IMR-90 (cell line): ENCODE measurements at regions not wholly inside any gene's neighbourhood (a gene's known extent, or its start where the extent isn't known, plus 50 kb on each side); places are given as distances from the start of the nearest gene placed in this dataset.

ENCODE experiments used
- ATAC-seq: fragments of 200-7000 bp; cut with Tn5 transposase; 2 replicates; pipeline ENCODE4 v1.9.1; 2020; ENCODE audit warnings: low read depth, mild to moderate bottlenecking, moderate library complexity
- BruUV-seq: library from RNA; stranded (reverse); fragments of 400-500 nt; replicated peaks from 2 replicates; lab custom pipeline; 2021; lab: Mats Ljungman, UMichigan
- CTCF ChIA-PET: fragments of 300-600 bp; formaldehyde crosslinking; extraction: SDS; loops from one replicate; lab custom pipeline; 2021; ENCODE audit warnings: antibody characterized with exemption; lab: Yijun Ruan, JAX
- POLR2A ChIA-PET: fragments of 300-600 bp; sonication (Branson Sonifier 250); formaldehyde crosslinking; loops from one replicate; lab custom pipeline; 2022; ENCODE audit warnings: antibody characterized with exemption; ENCODE audit not compliant: unreplicated experiment; lab: Charles Lee
- DNase-seq: peaks from one replicate; pipeline ENCODE4 v3.0.0; 2013
- H2AFZ ChIP-seq: replicated peaks from 2 replicates; pipeline ENCODE3; 2013; ENCODE audit warnings: low read length, mild to moderate bottlenecking; ENCODE audit not compliant: poor library complexity
- H2AK5ac ChIP-seq: 2 replicates; pipeline ENCODE4 v1.6.1; 2013; ENCODE audit warnings: low read depth, low read length, inconsistent platforms
- H2AK9ac ChIP-seq: replicated peaks from 2 replicates; pipeline ENCODE3; 2013; ENCODE audit warnings: mild to moderate bottlenecking, low read depth, low read length, moderate library complexity; ENCODE audit not compliant: poor library complexity
- H2BK120ac ChIP-seq: 2 replicates; pipeline ENCODE4 v1.6.1; 2013; ENCODE audit warnings: low read depth, low read length, inconsistent platforms
- H2BK15ac ChIP-seq: 3 replicates; pipeline ENCODE4 v1.6.1; 2013; ENCODE audit warnings: low read depth, low read length, inconsistent platforms
- H2BK20ac ChIP-seq: 2 replicates; pipeline ENCODE4 v1.6.1; 2013; ENCODE audit warnings: low read depth, mild to moderate bottlenecking, inconsistent platforms, low read length, moderate library complexity
- H2BK5ac ChIP-seq: 2 replicates; pipeline ENCODE4 v1.6.1; 2013; ENCODE audit warnings: mild to moderate bottlenecking, low read depth, low read length, inconsistent platforms; ENCODE audit not compliant: poor library complexity, severe bottlenecking
- H3K14ac ChIP-seq: replicated peaks from 2 replicates; pipeline ENCODE4 v1.6.1; 2013; ENCODE audit warnings: low read depth, low read length, inconsistent platforms
- H3K18ac ChIP-seq: 2 replicates; pipeline ENCODE4 v1.6.1; 2013; ENCODE audit warnings: low read depth, low read length, control low read depth
- H3K23ac ChIP-seq: 2 replicates; pipeline ENCODE4 v1.6.1; 2013; ENCODE audit warnings: low read depth, low read length, inconsistent platforms
- H3K27ac ChIP-seq: 2 replicates; pipeline ENCODE4 v1.5.1; 2013; ENCODE audit warnings: mild to moderate bottlenecking, control low read depth, low read length; ENCODE audit not compliant: insufficient read depth
- H3K27me3 ChIP-seq: 2 replicates; pipeline ENCODE4 v1.6.1; 2013; ENCODE audit warnings: low read length; ENCODE audit not compliant: control insufficient read depth, insufficient read depth
- H3K36me3 ChIP-seq: 2 replicates; pipeline ENCODE4 v1.6.1; 2013; ENCODE audit warnings: low read length, mixed read lengths; ENCODE audit not compliant: control insufficient read depth, insufficient read depth
- H3K4ac ChIP-seq: 2 replicates; pipeline ENCODE4 v1.6.1; 2013; ENCODE audit warnings: low read depth, low read length, inconsistent platforms
- H3K4me1 ChIP-seq: 2 replicates; pipeline ENCODE4 v1.6.1; 2013; ENCODE audit warnings: low read length, mixed read lengths; ENCODE audit not compliant: control insufficient read depth, insufficient read depth
- H3K4me2 ChIP-seq: 2 replicates; pipeline ENCODE4 v1.6.1; 2013; ENCODE audit warnings: low read depth, mild to moderate bottlenecking, control low read depth, low read length, moderate library complexity
- H3K4me3 ChIP-seq: 2 replicates; pipeline ENCODE4 v1.5.1; 2013; ENCODE audit warnings: low read depth, mild to moderate bottlenecking, control low read depth, low read length, moderate library complexity; ENCODE audit not compliant: insufficient read depth
- H3K56ac ChIP-seq: 2 replicates; pipeline ENCODE4 v1.6.1; 2013; ENCODE audit warnings: low read length, inconsistent platforms; ENCODE audit not compliant: insufficient read depth; ENCODE audit errors: extremely low read depth
- H3K79me1 ChIP-seq, 2 experiments: 2 replicates each; pipeline ENCODE4 v1.6.1; 2013; ENCODE audit warnings: low read length in 2 of 2, inconsistent platforms in 1 of 2, low read depth in 1 of 2
- H3K9ac ChIP-seq: 2 replicates; pipeline ENCODE4 v1.6.1; 2013; ENCODE audit warnings: low read depth, low read length, control low read depth
- H3K9me1 ChIP-seq: 2 replicates; pipeline ENCODE4 v1.6.1; 2013; ENCODE audit warnings: low read length, inconsistent platforms; ENCODE audit not compliant: insufficient read depth
- H3K9me3 ChIP-seq: 2 replicates; pipeline ENCODE4 v1.6.1; 2013; ENCODE audit warnings: low read length; ENCODE audit not compliant: control insufficient read depth, insufficient read depth
- H4K20me1 ChIP-seq: 2 replicates; pipeline ENCODE4 v1.6.1; 2013; ENCODE audit warnings: low read length, inconsistent platforms; ENCODE audit not compliant: insufficient read depth
- H4K5ac ChIP-seq: 2 replicates; pipeline ENCODE4 v1.6.1; 2013; ENCODE audit warnings: mild to moderate bottlenecking, low read depth, low read length, control low read depth
- H4K8ac ChIP-seq, 2 experiments: 2 replicates each; pipeline ENCODE4 v1.6.1; 2013; ENCODE audit warnings: low read depth in 2 of 2, low read length in 2 of 2, control low read depth in 1 of 2, inconsistent platforms in 1 of 2
- H4K91ac ChIP-seq: 2 replicates; pipeline ENCODE4 v1.6.1; 2013; ENCODE audit warnings: low read depth, low read length, inconsistent platforms; ENCODE audit not compliant: insufficient read depth
- BHLHE40 ChIP-seq: fragments of 150-350 bp; IDR thresholded peaks from 2 replicates; pipeline ENCODE4 v1.6.1; 2016; ENCODE audit warnings: mild to moderate bottlenecking, low read depth, low read length
- CEBPB ChIP-seq: IDR thresholded peaks from 2 replicates; pipeline ENCODE4 v1.6.1; 2012; ENCODE audit warnings: low read depth, low read length, improper control_type of control experiment
- CHD1 ChIP-seq: IDR thresholded peaks from 2 replicates; pipeline ENCODE4 v1.6.1; 2012; ENCODE audit warnings: low read depth, low read length, improper control_type of control experiment
- CTCF ChIP-seq: conservative IDR thresholded peaks from 2 replicates; pipeline ENCODE4 v1.5.1; 2012; ENCODE audit warnings: mild to moderate bottlenecking, low read depth, low read length, improper control_type of control experiment
- ELK1 ChIP-seq: fragments of 150-350 bp; IDR thresholded peaks from 2 replicates; pipeline ENCODE4 v1.6.1; 2016; ENCODE audit warnings: low read depth, mild to moderate bottlenecking, low read length, moderate library complexity, borderline replicate concordance
- FOS ChIP-seq: fragments of 150-350 bp; IDR thresholded peaks from 2 replicates; pipeline ENCODE4 v1.6.1; 2016; ENCODE audit warnings: low read depth, low read length
- MAFK ChIP-seq: IDR thresholded peaks from 2 replicates; pipeline ENCODE4 v1.6.1; 2012; ENCODE audit warnings: low read depth, low read length, improper control_type of control experiment
- MAZ ChIP-seq: IDR thresholded peaks from 2 replicates; pipeline ENCODE4 v1.6.1; 2012; ENCODE audit warnings: low read depth, mild to moderate bottlenecking, low read length, improper control_type of control experiment, moderate library complexity, borderline replicate concordance
- MXI1 ChIP-seq: IDR thresholded peaks from 2 replicates; pipeline ENCODE4 v1.6.1; 2012; ENCODE audit warnings: low read depth, mild to moderate bottlenecking, low read length, moderate library complexity, borderline replicate concordance
- NFE2L2 ChIP-seq: fragments of 150-350 bp; IDR thresholded peaks from 2 replicates; pipeline ENCODE4 v1.6.1; 2016; ENCODE audit warnings: low read depth, mild to moderate bottlenecking, low read length
- POLR2A ChIP-seq: IDR thresholded peaks from 2 replicates; pipeline ENCODE4 v1.6.1; 2012; ENCODE audit warnings: mild to moderate bottlenecking, low read depth, low read length
- RAD21 ChIP-seq: IDR thresholded peaks from 2 replicates; pipeline ENCODE4 v1.6.1; 2012; ENCODE audit warnings: low read length, improper control_type of control experiment
- RCOR1 ChIP-seq: IDR thresholded peaks from 2 replicates; pipeline ENCODE4 v1.6.1; 2012; ENCODE audit warnings: mild to moderate bottlenecking, low read length, improper control_type of control experiment; ENCODE audit not compliant: insufficient replicate concordance
- RFX5 ChIP-seq: IDR thresholded peaks from 2 replicates; pipeline ENCODE4 v1.8.0; 2012; ENCODE audit warnings: low read depth, mild to moderate bottlenecking, low read length, moderate library complexity
- SMC3 ChIP-seq: fragments of 150-350 bp; IDR thresholded peaks from 2 replicates; pipeline ENCODE4 v1.6.1; 2016; ENCODE audit warnings: low read depth, mild to moderate bottlenecking, antibody characterized with exemption, low read length, moderate library complexity
- USF2 ChIP-seq: fragments of 150-350 bp; IDR thresholded peaks from 2 replicates; pipeline ENCODE4 v1.6.1; 2017; ENCODE audit warnings: mild to moderate bottlenecking, antibody characterized with exemption, low read length, low read depth
- WGBS, 2 experiments: methylation state at CpG; one replicate each; pipeline versions ENCODE4 v1.1.5 to v1.1.7; 2013; ENCODE audit warnings: missing lambda C conversion rate in 2 of 2; ENCODE audit not compliant: insufficient read length in 1 of 2; ENCODE audit errors: extremely low coverage in 2 of 2; 5-methylcytosine and 5-hydroxymethylcytosine counted together
- dilution Hi-C: fragments of 300-500 bp; cut with HindIII; formaldehyde crosslinking; loops from one replicate; pipeline ENCODE4 v1.14.3; 2018; ENCODE audit warnings: low sequenced_read_pairs; ENCODE audit not compliant: unreplicated experiment
- in situ Hi-C: fragments of 300-500 bp; cut with MboI; formaldehyde crosslinking; loops from 3 replicates; pipeline ENCODE4 v1.14.3; 2019; ENCODE audit warnings: low sequenced_read_pairs, inconsistent platforms, mixed read lengths
- intact Hi-C: fragments of 100-400 bp; cut with micrococcal nuclease; formaldehyde crosslinking; loops from 2 replicates; pipeline ENCODE4 v1.10.0; 2022

GRCh38 chr9:72453797-72454196 is 67.6 kb upstream of the TMC1 start:
- no peaks in the 10 kb centered on the region for H3K27me3 ChIP-seq
- CTCF ChIA-PET = no interaction called here
- BruUV-seq = no TSS peak
- no CpG with 5 or more reads among the region's 3 CpGs for WGBS, 2 experiments
- H3K4ac ChIP-seq = no peak overlapping the region
- no peak overlapping the region for H3K56ac ChIP-seq
- H3K4me1 ChIP-seq = no peaks in the 10 kb centered on the region
- no peak for TF ChIP-seq CHD1
- no peak for TF ChIP-seq FOS
- TF ChIP-seq BHLHE40 = no peak
- no peak for TF ChIP-seq MAFK
- TF ChIP-seq ELK1 = no peak
- no peak for TF ChIP-seq POLR2A
- no peak for TF ChIP-seq CEBPB
- TF ChIP-seq NFE2L2 = no peak
- TF ChIP-seq MAZ = no peak
- TF ChIP-seq CTCF = no peak
- no peak for TF ChIP-seq RAD21
- TF ChIP-seq MXI1 = no peak
- no peak for TF ChIP-seq RFX5
- no peak for TF ChIP-seq SMC3
- no peak for TF ChIP-seq USF2
- TF ChIP-seq RCOR1 = no peak
- H2BK5ac ChIP-seq = no peak overlapping the region
- no peaks in the 10 kb centered on the region for H3K36me3 ChIP-seq
- no peak overlapping the region for H3K14ac ChIP-seq
- no peaks in the 10 kb centered on the region for H3K9me1 ChIP-seq
- no peak overlapping the region for H2AK9ac ChIP-seq
- no peak for ATAC-seq
- no peak overlapping the region for H3K4me2 ChIP-seq
- no peak overlapping the region for H3K9ac ChIP-seq
- no peak overlapping the region for H3K23ac ChIP-seq
- intact Hi-C loops (no loop called here), in situ Hi-C loops (no loop called here), dilution Hi-C loops (no loop called here)
- H2BK15ac ChIP-seq = no peak overlapping the region
- no peak overlapping the region for H2AK5ac ChIP-seq
- H2AFZ ChIP-seq = no peak overlapping the region
- H2BK20ac ChIP-seq = no peak overlapping the region
- no peak overlapping the region for H2BK120ac ChIP-seq
- no peaks in the 10 kb centered on the region for H3K79me1 ChIP-seq
- no peak for DNase-seq
- H3K9me3 ChIP-seq = no peaks in the 10 kb centered on the region
- H3K18ac ChIP-seq = no peak overlapping the region
- H4K20me1 ChIP-seq = no peaks in the 10 kb centered on the region
- POLR2A ChIA-PET = no interaction called here
- H4K8ac ChIP-seq = no peak overlapping the region
- no peak overlapping the region for H3K4me3 ChIP-seq
- no peak overlapping the region for H4K5ac ChIP-seq
- H3K27ac ChIP-seq = no peak overlapping the region
- H4K91ac ChIP-seq = no peak overlapping the region
